ENCODE measurements at regions not wholly inside any gene's neighbourhood (a gene's known extent, or its start where the extent isn't known, plus 50 kb on each side); places are given as distances from the start of the nearest gene placed in this dataset.

DNA sequence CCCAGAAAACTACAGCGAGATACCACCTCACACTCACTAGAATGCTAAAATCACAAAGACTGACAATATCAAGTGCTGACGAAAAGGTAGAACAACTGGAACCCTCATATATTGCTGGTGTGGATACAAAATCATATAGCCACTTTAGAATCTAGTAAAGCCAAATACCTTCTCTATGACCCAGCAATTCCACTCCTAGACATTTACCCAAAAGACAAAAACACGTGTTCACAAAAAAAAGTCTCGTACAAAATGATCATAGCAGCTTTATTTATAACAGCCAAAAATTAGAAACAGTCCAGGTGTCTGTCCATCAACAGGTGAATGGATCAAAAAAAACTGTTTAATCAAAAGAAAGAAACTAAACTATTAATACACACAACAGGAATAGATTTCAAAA, 126.6 kb downstream of the ZFP36L2 start:
- Mint-ChIP-seq H3K4me3 (no peak overlapping the region), H3K9me3 (ENCODE audit: low read depth) (peaks cover 3% of the 10 kb centered on the region), H3K27me3 (no peaks in the 10 kb centered on the region), H3K4me1 (no peaks in the 10 kb centered on the region), H3K36me3 (ENCODE audit: low read depth) (no peaks in the 10 kb centered on the region), H3K27ac (no peak overlapping the region)
- DNase-seq (no peak), ATAC-seq (no peak)
- CTCF ChIA-PET = no interaction called here
- intact Hi-C loops (cut with DNase I, micrococcal nuclease) = no loop called here
- POLR2A ChIA-PET = no interaction called here

DNA sequence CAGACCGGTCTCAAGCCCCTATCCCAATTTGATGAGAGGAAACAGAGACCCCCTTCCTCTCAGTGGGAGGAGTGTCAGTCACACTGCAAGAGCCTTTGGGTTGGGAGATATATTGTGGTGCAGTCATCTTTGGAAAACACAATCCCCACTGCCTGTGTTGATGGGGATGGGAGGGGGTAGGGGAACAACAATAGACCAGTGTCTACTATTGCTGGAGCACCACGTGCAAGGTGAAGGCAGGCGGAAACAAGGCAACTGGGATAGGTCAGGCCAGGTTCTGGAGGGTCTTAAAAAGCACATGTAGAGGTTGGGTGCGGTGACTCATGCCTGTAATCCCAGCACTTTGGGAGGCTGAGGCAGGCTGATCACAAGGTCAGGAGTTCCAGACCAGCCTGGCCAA, 127.9 kb downstream of the ZFP36L2 start:
- ChIA-PET POLR2A (no interaction called here), CTCF (no interaction called here)
- Mint-ChIP-seq H3K36me3 (ENCODE audit: low read depth) (no peaks in the 10 kb centered on the region), H3K4me1 (no peaks in the 10 kb centered on the region), H3K9me3 (ENCODE audit: low read depth) (no peaks in the 10 kb centered on the region), H3K27ac (no peak overlapping the region), H3K27me3 (no peaks in the 10 kb centered on the region), H3K4me3 (no peak overlapping the region)
- ATAC-seq (no peak), DNase-seq (no peak)
- intact Hi-C loops (cut with DNase I, micrococcal nuclease) = no loop called here

DNA sequence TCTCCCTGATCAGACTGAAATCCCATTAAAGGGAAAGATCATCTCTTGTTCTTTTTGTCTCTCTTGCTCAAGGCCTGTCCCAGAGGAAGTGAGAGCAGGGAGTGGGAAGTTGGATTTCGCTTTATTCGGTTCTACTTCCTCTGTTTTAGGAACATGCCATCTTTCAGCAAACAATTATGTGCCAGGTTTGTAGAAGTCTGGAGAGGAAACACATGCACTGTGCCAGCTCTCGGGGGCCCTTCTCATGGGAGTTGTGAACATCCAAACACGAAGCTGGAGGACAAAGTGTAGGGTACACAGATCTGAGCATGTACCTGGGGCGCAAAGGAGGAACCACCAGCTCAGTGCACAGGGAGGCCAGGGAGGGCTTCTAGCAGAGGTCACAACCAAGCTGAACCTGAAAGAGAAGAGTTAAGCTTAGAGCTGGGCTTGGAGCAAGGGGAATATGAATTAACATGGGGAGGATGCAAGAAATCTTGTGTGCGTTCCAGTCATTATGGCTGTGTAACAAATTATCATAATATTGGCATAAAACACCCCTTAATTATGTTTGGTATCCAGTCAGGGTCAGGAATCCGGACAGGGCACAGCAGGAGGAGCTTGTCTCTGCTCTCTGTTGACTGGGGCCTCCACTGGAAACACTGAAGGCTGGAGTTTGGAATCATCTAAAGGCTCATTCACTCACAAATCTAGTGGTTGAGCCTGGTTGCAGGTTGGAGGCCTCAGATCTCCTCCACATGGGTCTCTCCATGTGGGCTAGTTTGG, 128.6 kb downstream of the ZFP36L2 start:
- ATAC-seq (no peak), DNase-seq (no peak)
- no peaks in the 10 kb centered on the region for H3K36me3 Mint-ChIP-seq (ENCODE audit: low read depth)
- no peaks in the 10 kb centered on the region for H3K27me3 Mint-ChIP-seq
- CTCF ChIA-PET = no interaction called here
- intact Hi-C loops (cut with DNase I, micrococcal nuclease) = no loop called here
- POLR2A ChIA-PET = no interaction called here
- H3K4me1 Mint-ChIP-seq = no peaks in the 10 kb centered on the region
- H3K27ac Mint-ChIP-seq = no peak overlapping the region
- no peak overlapping the region for H3K4me3 Mint-ChIP-seq
- no peaks in the 10 kb centered on the region for H3K9me3 Mint-ChIP-seq (ENCODE audit: low read depth)

DNA sequence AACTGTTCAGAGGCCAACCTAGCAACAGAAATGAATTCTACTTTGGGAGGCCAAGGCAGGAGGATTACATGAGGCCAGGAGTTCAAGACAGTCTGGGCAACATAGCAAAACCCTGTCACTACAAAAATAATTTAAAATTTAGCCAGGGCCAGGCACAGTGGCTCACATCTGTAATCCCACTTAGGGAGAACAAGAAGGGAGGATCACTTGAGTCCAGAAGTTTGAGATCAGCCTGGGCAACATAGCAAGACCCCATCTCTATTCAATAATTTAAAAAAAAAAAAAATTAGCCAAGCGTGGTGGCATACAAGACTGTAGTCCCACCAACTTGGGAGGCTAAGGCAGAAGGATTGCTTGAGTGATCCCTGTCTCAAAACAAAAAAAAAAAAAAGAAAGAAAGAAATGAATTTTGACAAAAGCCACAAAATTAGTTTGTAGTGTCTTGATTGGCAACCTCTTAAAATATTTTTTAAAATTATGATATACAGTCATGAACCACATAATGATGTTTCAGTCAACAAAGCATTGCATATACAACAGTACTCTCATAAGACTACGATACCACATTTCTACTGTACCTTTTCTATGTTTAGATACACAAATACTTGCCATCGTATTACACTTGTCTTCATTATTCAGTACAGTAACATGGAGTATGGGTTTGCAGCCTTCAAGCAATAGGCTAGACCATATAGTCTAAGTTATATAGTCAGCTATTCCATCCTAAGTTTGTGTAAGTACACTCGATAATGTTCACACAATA, 130.7 kb downstream of the ZFP36L2 start:
- Mint-ChIP-seq H3K36me3 (ENCODE audit: low read depth) (no peaks in the 10 kb centered on the region), H3K9me3 (ENCODE audit: low read depth) (peaks cover 2% of the 10 kb centered on the region), H3K4me1 (no peaks in the 10 kb centered on the region), H3K27me3 (no peaks in the 10 kb centered on the region), H3K4me3 (no peak overlapping the region), H3K27ac (no peak overlapping the region)
- intact Hi-C loops (cut with DNase I, micrococcal nuclease) = no loop called here
- ChIA-PET POLR2A (no interaction called here), CTCF (interaction anchor here (0.6 kb wide), 1 partner anchor 93 kb away, joined by 3 read pairs; no protein-coding TSS in a partner anchor)
- ATAC-seq (no peak), DNase-seq (no peak)

DNA sequence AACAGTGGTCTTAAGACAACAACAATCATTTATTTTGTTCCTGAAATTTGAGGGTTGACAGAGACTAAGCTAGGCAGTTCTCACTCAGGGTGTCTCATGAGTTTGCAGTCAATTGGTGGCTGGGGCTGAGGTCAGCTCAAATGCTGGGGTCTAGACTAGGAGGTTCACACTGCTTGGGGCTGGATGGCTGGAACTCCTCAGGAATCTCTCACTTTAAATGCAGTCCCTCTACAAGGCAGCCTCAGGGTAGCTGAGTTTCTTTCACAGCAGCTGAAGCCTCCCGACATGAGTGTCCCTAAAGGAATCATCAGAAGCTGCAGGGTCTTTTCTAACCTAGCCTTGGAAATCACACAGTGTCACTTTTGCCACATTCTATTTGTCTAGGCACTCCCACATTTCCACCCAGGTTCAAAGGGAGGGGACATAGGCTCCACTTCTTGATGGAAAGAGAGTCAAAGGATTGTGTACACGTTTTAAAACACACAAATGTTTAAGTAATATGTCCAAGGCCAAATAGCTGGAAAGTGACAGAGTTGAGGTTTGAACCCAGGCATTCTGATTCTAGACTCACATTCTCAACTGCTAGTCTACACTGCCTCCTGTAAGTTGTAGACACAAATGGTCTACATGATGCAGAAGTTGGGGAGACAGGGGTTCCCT, 133.8 kb downstream of the ZFP36L2 start:
- no peaks in the 10 kb centered on the region for H3K4me1 Mint-ChIP-seq
- H3K36me3 Mint-ChIP-seq (ENCODE audit: low read depth) = no peaks in the 10 kb centered on the region
- ChIA-PET CTCF (interaction anchor here (0.6 to 1.1 kb wide), 4 partner anchors 12 to 233 kb away, joined by 3 read pairs; no protein-coding TSS in a partner anchor), POLR2A (no interaction called here)
- H3K27ac Mint-ChIP-seq = no peak overlapping the region
- no peak for DNase-seq
- H3K9me3 Mint-ChIP-seq (ENCODE audit: low read depth) = peaks cover 7% of the 10 kb centered on the region
- no peak overlapping the region for H3K4me3 Mint-ChIP-seq
- no peaks in the 10 kb centered on the region for H3K27me3 Mint-ChIP-seq
- intact Hi-C loops (cut with DNase I, micrococcal nuclease) = no loop called here
- no peak for ATAC-seq

DNA sequence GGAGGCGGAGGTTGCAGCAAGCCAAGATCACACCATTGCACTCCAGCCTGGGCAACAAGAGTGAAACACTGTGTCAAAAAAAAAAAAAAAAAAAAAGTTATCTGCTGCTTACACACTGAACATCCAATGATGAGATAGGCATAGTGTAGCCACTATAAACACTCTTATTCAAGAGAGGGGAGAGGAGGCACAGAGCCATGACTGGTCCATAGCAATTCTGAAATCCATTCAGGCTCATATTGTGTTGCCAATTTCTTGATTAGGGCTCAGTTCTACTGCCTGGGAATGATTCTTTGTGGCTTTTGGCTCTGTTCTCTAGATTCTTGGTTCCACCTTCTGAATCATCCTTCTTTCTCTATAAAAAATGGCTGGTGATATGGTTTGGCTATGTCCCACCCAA, 136.1 kb downstream of the ZFP36L2 start:
- H3K4me3 Mint-ChIP-seq = no peak overlapping the region
- DNase-seq (no peak), ATAC-seq (no peak)
- H3K27ac Mint-ChIP-seq = no peak overlapping the region
- intact Hi-C loops (cut with DNase I, micrococcal nuclease) = no loop called here
- POLR2A ChIA-PET = no interaction called here
- H3K4me1 Mint-ChIP-seq = no peaks in the 10 kb centered on the region
- H3K9me3 Mint-ChIP-seq (ENCODE audit: low read depth) = peaks cover 7% of the 10 kb centered on the region
- CTCF ChIA-PET = no interaction called here
- H3K27me3 Mint-ChIP-seq = no peaks in the 10 kb centered on the region
- H3K36me3 Mint-ChIP-seq (ENCODE audit: low read depth) = no peaks in the 10 kb centered on the region

DNA sequence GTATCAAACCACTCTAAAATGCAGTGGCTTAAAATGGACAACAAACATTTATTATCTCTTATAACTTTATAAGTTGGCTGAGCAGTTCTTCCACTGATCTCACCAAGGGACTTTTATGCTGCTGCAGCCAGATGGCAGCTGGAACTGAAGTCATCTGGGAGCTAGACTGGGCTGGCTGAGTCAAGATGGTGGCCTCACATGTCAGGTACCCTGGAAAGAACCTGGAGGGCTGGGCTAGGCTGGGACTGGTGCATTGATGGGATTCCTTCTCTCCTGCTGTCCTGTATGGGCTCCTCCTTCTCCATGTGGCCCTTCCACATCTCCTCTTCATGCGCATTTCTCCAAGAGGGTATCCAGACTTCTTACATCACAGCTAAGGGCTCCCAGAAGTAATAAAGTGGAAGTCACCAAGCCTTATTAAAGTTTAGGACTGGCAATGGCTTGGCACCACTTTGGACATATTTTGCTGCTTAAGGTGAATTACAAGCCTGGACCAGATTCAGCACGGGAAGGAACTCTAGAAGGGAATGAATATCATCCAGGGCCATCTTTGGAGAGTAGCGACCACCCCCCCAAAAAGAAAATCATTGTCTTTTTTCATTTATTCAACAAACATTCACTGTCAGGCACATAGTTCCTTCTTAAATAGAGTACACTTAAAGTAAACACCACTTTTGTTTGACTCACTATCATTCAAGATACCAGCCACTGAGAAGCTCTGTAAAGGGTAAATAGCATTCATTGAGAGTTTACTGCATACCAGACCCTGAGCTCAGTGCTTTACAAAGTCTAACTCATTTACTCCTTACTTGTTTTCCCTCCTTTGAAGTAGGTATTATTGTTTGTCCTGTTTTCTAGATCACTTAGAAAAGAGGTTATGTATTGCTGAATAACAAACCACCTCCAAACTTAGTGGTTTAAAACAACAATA, 138.0 kb downstream of the ZFP36L2 start:
- ChIA-PET POLR2A (interaction anchor here (0.7 kb wide), 1 partner anchor 11 kb away, joined by 3 read pairs; no protein-coding TSS in a partner anchor), CTCF (no interaction called here)
- H3K4me1 Mint-ChIP-seq = no peaks in the 10 kb centered on the region
- no peak for DNase-seq
- H3K4me3 Mint-ChIP-seq = no peak overlapping the region
- H3K9me3 Mint-ChIP-seq (ENCODE audit: low read depth) = peaks cover 7% of the 10 kb centered on the region
- H3K27ac Mint-ChIP-seq = no peak overlapping the region
- no peak for ATAC-seq
- H3K36me3 Mint-ChIP-seq (ENCODE audit: low read depth) = no peaks in the 10 kb centered on the region
- intact Hi-C loops (cut with DNase I, micrococcal nuclease) = no loop called here
- H3K27me3 Mint-ChIP-seq = no peaks in the 10 kb centered on the region

DNA sequence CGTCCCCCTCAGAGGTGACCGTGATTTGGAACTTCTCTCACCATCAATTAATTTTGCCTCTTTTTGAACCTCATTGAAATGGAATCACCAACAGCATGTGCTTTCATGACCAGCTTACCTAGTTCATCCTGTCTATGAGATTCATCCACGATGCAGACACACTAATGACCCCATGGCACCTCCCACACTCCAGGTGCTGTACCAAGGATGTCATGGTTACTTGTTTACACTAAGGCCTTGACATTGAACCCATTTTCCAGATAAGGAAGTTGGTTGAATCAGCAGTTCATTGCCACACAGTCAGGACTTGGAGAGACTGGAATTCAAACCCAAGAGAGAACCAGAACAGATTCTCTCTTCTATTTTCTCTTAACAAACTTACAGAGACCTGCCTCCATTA, 139.0 kb downstream of the ZFP36L2 start:
- H3K27ac Mint-ChIP-seq = no peak overlapping the region
- no peak overlapping the region for H3K4me3 Mint-ChIP-seq
- H3K36me3 Mint-ChIP-seq (ENCODE audit: low read depth) = no peaks in the 10 kb centered on the region
- peaks cover 7% of the 10 kb centered on the region for H3K9me3 Mint-ChIP-seq (ENCODE audit: low read depth)
- H3K4me1 Mint-ChIP-seq = no peaks in the 10 kb centered on the region
- no peaks in the 10 kb centered on the region for H3K27me3 Mint-ChIP-seq
- DNase-seq (no peak), ATAC-seq (no peak)
- intact Hi-C loops (cut with DNase I, micrococcal nuclease) = no loop called here
- POLR2A ChIA-PET = no interaction called here
- CTCF ChIA-PET = no interaction called here

DNA sequence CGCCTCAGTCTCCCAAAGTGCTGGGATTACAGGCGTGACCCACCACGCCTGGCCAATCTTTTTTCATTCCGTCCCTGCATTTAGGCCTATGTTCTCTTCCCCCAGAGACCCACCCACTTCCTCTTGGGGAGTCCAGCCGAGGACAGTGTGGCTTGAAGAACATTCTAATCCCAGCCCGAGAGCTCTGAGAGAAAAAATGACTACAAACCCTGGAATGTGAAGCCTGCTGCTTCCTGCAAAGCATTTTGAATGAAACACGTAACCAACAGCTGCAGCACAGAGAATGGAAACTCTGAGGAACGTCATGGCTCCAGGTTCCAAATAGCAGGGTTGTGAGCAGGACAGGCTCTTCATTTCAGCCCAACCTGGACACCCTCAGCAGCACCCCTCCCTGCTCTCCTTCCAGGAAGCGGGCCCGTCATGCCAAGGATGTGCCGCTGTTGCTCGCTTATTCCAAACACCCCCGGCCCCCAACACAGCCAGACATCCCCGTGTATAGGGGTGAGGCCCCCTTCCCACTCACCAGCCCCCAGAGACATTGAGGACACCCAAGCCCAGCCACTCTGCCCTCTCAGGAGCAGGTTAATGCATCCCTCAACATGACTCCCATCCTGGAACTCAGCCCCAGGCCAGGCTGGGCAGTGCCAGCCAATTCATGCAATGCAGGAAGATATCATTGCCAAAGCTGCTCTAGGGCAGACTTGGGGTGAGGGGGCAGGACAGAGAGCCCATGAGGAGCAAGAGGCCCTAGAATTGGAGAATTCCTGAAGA, 139.8 kb downstream of the ZFP36L2 start:
- DNase-seq = no peak
- Mint-ChIP-seq H3K36me3 (ENCODE audit: low read depth) (no peaks in the 10 kb centered on the region), H3K4me3 (no peak overlapping the region), H3K4me1 (no peaks in the 10 kb centered on the region), H3K9me3 (ENCODE audit: low read depth) (peaks cover 7% of the 10 kb centered on the region), H3K27me3 (no peaks in the 10 kb centered on the region), H3K27ac (no peak overlapping the region)
- POLR2A ChIA-PET = no interaction called here
- ATAC-seq = no peak
- CTCF ChIA-PET = interaction anchor here (0.7 to 0.9 kb wide), 2 partner anchors 261 to 519 kb away, joined by 3 read pairs; no protein-coding TSS in a partner anchor
- intact Hi-C loops (cut with DNase I, micrococcal nuclease) = no loop called here

DNA sequence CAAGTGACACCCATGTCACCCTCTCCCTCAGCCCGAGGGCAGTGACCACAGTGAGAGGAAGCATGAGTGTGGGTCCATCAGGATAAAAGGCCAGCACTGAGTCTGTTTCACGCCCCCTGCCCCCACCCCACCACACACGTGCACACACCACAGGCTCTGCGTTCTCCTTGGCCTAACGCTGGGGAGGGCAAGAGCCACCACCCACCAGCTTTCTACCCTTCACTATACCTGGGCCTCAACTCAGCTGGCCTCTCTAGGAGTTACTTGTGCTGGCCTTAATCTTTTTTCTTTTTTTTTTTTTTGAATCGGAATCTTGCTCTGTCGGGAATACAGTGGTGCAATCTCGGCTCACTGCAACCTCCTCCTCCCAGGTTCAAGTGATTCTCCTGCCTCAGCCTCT, 140.5 kb downstream of the ZFP36L2 start:
- Mint-ChIP-seq H3K27ac (no peak overlapping the region), H3K27me3 (no peaks in the 10 kb centered on the region), H3K4me3 (no peak overlapping the region), H3K36me3 (ENCODE audit: low read depth) (no peaks in the 10 kb centered on the region), H3K4me1 (no peaks in the 10 kb centered on the region), H3K9me3 (ENCODE audit: low read depth) (peaks cover 7% of the 10 kb centered on the region)
- intact Hi-C loops (cut with DNase I, micrococcal nuclease) = no loop called here
- CTCF ChIA-PET = interaction anchor here (0.6 to 0.9 kb wide), 2 partner anchors 97 to 260 kb away, joined by 3 read pairs; no protein-coding TSS in a partner anchor
- POLR2A ChIA-PET = no interaction called here
- no peak for ATAC-seq
- DNase-seq = no peak

All from activated CD4-positive, alpha-beta T cell treated with anti-CD3 and anti-CD28 coated beads for 36 hours (primary cell).